Activated CD8-positive, alpha-beta T cell treated with anti-CD3 and anti-CD28 coated beads, Interleukin-2, amount 10 ng/mL, durations not matched to agents 7 days and 5 days (primary cell): ENCODE measurements at regions not wholly inside any gene's neighbourhood (a gene's known extent, or its start where the extent isn't known, plus 50 kb on each side); places are given as distances from the start of the nearest gene placed in this dataset.
A peak's percentile ranks its signal among the peaks of the same experiment; 100 is the strongest.

Experiments
- ATAC-seq: fragments of 150-1000 bp; cut with Tn5 transposase; one replicate; pipeline ENCODE4 v1.10.0; 2021; ENCODE audit warnings: moderate library complexity
- CTCF ChIA-PET: fragments of 350-600 bp; sonication (Branson Sonifier 250); formaldehyde crosslinking; loops from one replicate; lab custom pipeline; 2021; ENCODE audit warnings: antibody characterized with exemption; lab: Charles Lee
- POLR2A ChIA-PET: fragments of 350-600 bp; sonication (Branson Sonifier 250); formaldehyde crosslinking; loops from one replicate; lab custom pipeline; 2021; ENCODE audit warnings: antibody characterized with exemption; lab: Charles Lee
- DNase-seq: peaks from one replicate; pipeline ENCODE4 v3.0.0-alpha.2; 2020
- H3K27ac Mint-ChIP-seq: one replicate; pipeline ENCODE4 v1.8.0; 2021; ENCODE audit warnings: mild to moderate bottlenecking, mixed read lengths
- H3K27me3 Mint-ChIP-seq: one replicate; pipeline ENCODE4 v1.8.0; 2021; ENCODE audit warnings: low read depth, mixed read lengths
- H3K36me3 Mint-ChIP-seq: one replicate; pipeline ENCODE4 v1.8.0; 2021; ENCODE audit warnings: low read depth, mixed read lengths
- H3K4me1 Mint-ChIP-seq: one replicate; pipeline ENCODE4 v1.8.0; 2021; ENCODE audit warnings: low read depth, mixed read lengths
- H3K4me3 Mint-ChIP-seq: one replicate; pipeline ENCODE4 v1.8.0; 2021; ENCODE audit warnings: mild to moderate bottlenecking, mixed read lengths
- H3K9me3 Mint-ChIP-seq: one replicate; pipeline ENCODE4 v1.8.0; 2022; ENCODE audit warnings: mixed read lengths; ENCODE audit not compliant: insufficient read depth

DNA sequence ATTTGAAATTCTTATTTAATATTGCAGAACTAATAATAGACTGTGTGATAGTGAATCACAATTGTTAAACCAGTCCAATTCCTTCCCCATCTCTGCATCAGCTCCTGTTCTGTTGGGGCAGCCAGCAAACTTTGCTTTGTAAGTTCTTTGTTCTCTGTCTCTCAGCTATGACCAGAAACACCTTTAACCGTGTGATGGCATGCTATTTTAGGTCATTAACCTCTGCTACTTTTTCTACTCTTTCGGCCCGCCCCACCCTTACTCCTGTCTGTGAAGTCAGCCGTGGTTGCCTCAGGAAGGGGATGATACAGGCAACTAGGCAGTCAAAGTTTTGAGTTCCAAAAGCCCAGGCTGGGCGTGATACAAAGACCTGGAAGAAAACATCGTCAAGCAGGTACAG is 51.3 kb upstream of the EGFL6 start:
- ATAC-seq: no peak
- Mint-ChIP-seq H3K4me1 (no peaks in the 10 kb centered on the region), H3K9me3 (no peaks in the 10 kb centered on the region), H3K36me3 (no peaks in the 10 kb centered on the region), H3K27me3 (no peaks in the 10 kb centered on the region), H3K4me3 (no peak overlapping the region), H3K27ac (no peak overlapping the region)
- POLR2A ChIA-PET: no interaction called here
- CTCF ChIA-PET: no interaction called here
- DNase-seq: no peak

DNA sequence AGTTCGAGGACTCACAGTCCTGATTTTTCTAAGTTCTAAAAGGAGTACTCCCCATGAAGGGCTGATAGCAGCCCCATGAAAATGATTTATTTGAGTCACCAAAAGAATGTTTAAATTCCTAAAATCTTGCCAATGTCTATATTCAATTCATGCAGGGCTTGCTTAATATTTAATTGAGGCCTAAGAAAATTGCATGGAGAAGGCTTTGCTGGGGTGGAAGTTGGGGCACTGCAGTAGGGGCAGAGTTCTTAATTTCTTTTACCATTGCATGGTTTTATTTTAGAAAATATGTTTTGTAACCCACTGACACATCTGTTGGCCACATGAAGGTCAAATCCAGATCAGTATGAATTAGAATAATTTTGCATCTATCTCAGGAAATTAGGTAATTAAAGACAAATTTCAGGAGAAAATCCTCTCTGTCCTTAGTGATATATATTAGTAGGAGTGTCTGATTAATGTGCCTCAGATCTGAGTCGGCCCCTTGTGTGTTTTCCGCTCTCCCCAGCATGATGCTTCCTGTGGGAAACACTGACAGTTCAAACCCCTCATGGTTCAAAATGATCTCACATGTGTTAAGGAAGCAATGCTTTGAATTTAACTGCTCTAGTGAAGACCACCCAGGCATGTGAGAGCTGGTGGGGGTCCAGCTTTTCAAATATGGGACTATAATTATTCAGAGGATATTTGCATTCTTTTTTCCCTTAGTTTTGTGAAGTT is 54.0 kb upstream of the EGFL6 start:
- POLR2A ChIA-PET: no interaction called here
- DNase-seq: no peak
- H3K27ac Mint-ChIP-seq: no peak overlapping the region
- no peaks in the 10 kb centered on the region for H3K36me3 Mint-ChIP-seq
- no peaks in the 10 kb centered on the region for H3K27me3 Mint-ChIP-seq
- H3K4me3 Mint-ChIP-seq: no peak overlapping the region
- CTCF ChIA-PET: interaction anchor here (0.9 kb wide), 1 partner anchor 130 kb away, joined by 4 read pairs; no protein-coding TSS in a partner anchor
- H3K9me3 Mint-ChIP-seq: no peaks in the 10 kb centered on the region
- ATAC-seq: no peak
- H3K4me1 Mint-ChIP-seq: peaks cover 4% of the 10 kb centered on the region

DNA sequence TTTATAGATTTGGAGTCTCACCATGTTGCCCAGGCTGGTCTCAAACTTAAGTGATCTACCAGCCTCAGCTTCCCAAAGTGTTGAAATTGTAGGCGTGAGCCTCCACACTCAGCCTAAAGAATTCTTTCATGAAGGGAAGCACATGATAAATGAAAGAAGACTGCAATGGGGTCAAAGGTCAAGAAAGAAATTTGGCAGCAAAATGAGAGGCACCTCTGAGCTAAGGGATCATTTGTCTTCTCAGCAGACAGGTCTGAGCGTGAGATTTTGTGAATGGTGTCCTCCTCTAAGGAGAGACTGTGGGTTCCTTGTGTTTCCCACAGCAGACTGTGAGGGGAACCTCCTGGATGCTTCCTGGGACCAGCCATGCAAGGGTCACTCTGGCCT is 57.5 kb upstream of the EGFL6 start:
- DNase-seq (no peak), ATAC-seq (no peak)
- ChIA-PET POLR2A (no interaction called here), CTCF (interaction anchor here (0.6 to 1.9 kb wide), 2 partner anchors 121 to 134 kb away, joined by 3 to 12 read pairs; no protein-coding TSS in a partner anchor)
- Mint-ChIP-seq H3K4me1 (peaks cover 4% of the 10 kb centered on the region), H3K9me3 (no peaks in the 10 kb centered on the region), H3K36me3 (no peaks in the 10 kb centered on the region), H3K4me3 (no peak overlapping the region), H3K27me3 (no peaks in the 10 kb centered on the region), H3K27ac (no peak overlapping the region)

DNA sequence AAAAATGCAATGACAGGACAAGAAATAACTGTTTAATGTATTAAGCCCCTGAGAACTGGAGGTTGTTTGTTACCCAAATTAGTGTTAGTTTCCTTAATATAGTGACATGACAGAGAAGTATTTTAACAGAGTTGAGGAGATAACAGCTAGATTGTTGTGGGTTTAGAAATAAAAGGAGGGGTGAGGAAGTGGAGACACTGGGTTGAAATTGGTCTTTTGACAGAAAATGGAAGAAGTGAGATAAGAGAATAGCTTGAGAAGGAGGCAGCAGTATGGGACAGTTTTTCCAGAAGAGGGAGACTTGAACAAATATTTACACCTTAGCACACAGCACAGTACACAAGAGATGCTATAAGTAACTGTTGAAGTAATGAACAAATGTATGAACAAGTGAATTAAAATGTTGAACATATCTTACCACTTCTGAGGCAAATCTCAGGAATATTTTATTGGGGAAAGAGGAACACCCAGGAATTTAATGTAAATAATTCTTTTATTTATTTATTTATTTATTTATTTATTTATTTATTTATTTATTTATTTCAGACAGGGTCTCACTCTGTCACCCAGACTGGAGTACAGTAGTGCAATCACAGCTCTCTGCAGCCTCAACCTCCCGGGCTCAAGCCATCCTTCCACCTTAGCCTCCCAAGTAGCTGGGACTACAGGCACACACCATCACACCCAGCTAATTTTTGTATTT is 58.0 kb upstream of the EGFL6 start:
- no peak overlapping the region for H3K27ac Mint-ChIP-seq
- ATAC-seq (no peak), DNase-seq (no peak)
- ChIA-PET POLR2A (no interaction called here), CTCF (interaction anchor here (0.6 to 1.9 kb wide), 2 partner anchors 121 to 135 kb away, joined by 3 to 12 read pairs; no protein-coding TSS in a partner anchor)
- no peaks in the 10 kb centered on the region for H3K36me3 Mint-ChIP-seq
- H3K27me3 Mint-ChIP-seq: no peaks in the 10 kb centered on the region
- H3K4me3 Mint-ChIP-seq: no peak overlapping the region
- peaks cover 4% of the 10 kb centered on the region for H3K4me1 Mint-ChIP-seq
- no peaks in the 10 kb centered on the region for H3K9me3 Mint-ChIP-seq

DNA sequence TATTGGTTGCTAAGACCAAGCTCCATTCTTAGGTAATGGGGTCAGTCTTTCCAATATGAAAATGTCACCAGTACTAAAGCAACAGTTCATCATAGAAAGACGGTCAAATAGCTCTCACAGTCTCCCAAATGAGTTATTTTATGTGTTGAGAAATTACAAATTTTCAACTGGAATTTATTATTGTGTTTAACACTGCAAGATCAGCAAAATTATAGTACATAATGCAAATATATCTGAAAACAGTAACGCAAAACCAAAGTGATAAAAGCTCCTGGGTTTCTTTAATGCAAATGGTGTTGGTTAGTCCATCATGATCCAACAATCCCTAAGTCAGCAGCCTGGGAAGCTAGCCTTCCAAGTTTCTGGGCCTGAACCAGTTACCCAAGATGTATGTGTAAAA is 61.5 kb upstream of the EGFL6 start:
- Mint-ChIP-seq H3K4me3 (no peak overlapping the region), H3K27me3 (no peaks in the 10 kb centered on the region), H3K36me3 (no peaks in the 10 kb centered on the region), H3K9me3 (no peaks in the 10 kb centered on the region), H3K27ac (no peak overlapping the region), H3K4me1 (peaks cover 4% of the 10 kb centered on the region)
- no peak for DNase-seq
- no peak for ATAC-seq
- ChIA-PET CTCF (interaction anchor here (0.9 to 2.7 kb wide), 9 partner anchors 10 to 524 kb away, joined by 3 to 50 read pairs (median 3); no protein-coding TSS in a partner anchor), POLR2A (no interaction called here)

DNA sequence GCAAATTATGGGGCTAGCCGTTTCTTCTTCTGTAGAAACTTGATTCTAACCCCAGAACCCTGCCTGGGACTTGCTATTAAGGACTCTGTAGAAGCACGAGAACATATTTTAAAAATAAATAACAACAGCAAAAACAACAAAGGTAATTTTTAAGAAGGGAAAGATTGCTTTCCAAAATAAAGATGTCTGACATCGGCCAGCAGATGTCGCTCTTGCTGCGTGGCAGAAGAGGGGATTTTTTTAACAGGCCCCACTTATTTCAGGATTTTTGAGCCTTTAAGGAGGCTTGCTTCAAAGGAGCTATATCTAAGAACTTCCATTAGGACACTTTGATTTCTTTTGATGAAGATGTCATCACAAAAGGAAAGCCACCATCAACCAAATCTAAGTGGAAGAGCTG is 62.8 kb upstream of the EGFL6 start:
- CTCF ChIA-PET: interaction anchor here (0.6 to 2.7 kb wide), 32 partner anchors 9 to 529 kb away, joined by 3 to 50 read pairs (median 3); partner anchors contain the start of genes GEMIN8 and RAB9A
- peaks cover 8% of the 10 kb centered on the region for H3K4me1 Mint-ChIP-seq
- DNase-seq: peak; percentile 61
- no peak for ATAC-seq
- no peaks in the 10 kb centered on the region for H3K36me3 Mint-ChIP-seq
- POLR2A ChIA-PET: no interaction called here
- H3K4me3 Mint-ChIP-seq: no peak overlapping the region
- H3K27me3 Mint-ChIP-seq: no peaks in the 10 kb centered on the region
- no peaks in the 10 kb centered on the region for H3K9me3 Mint-ChIP-seq
- no peak overlapping the region for H3K27ac Mint-ChIP-seq

DNA sequence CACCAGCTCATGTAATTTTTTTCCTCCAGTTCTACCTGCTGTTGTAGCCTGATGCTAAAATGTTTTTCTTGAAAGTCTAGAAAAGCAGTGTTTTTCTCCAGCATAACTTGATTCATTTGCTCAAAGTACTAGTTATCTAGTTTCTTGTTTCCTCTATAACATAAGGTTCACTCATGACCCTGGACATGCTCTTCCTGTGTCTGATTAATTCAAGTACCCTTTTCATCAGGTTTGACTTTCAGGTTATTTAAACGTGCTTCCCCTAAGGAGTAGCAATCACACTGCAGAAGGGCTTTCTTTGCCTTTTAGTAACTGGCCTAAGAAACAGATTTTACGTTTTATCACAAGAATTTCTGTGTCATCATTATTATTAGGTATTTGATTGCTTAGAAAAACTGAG is 66.8 kb upstream of the EGFL6 start:
- Mint-ChIP-seq H3K4me3 (no peak overlapping the region), H3K9me3 (no peaks in the 10 kb centered on the region), H3K27ac (no peak overlapping the region), H3K4me1 (peaks cover 4% of the 10 kb centered on the region), H3K36me3 (no peaks in the 10 kb centered on the region), H3K27me3 (no peaks in the 10 kb centered on the region)
- DNase-seq (no peak), ATAC-seq (no peak)
- ChIA-PET POLR2A (no interaction called here), CTCF (interaction anchor here (1.5 kb wide), 1 partner anchor 556 kb away, joined by 3 read pairs; no protein-coding TSS in a partner anchor)

DNA sequence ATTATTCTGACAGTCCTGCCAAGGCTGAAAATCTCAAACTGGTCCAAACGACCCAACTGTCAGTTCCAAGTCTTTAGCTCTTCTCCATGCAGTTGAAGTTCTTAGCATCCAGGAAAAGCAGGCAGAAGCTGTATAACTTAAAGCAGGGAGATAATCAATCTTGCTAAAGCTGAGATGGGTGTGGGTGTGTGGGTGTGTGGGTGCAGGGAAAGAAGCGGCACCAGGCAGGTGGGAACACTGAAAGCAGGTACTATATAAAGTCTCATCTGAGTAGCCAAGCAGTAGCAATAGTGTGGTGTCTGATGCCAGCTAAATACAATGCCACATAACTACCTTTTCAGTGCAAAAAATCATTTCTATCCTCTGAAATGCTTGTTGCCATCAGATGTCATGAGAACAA is 69.7 kb upstream of the EGFL6 start:
- ChIA-PET POLR2A (no interaction called here), CTCF (interaction anchor here (0.8 to 1.2 kb wide), 2 partner anchors 12 to 147 kb away, joined by 3 read pairs; no protein-coding TSS in a partner anchor)
- Mint-ChIP-seq H3K4me1 (peaks cover 4% of the 10 kb centered on the region), H3K9me3 (no peaks in the 10 kb centered on the region), H3K27me3 (no peaks in the 10 kb centered on the region), H3K36me3 (no peaks in the 10 kb centered on the region), H3K4me3 (no peak overlapping the region), H3K27ac (no peak overlapping the region)
- ATAC-seq (no peak), DNase-seq (no peak)

DNA sequence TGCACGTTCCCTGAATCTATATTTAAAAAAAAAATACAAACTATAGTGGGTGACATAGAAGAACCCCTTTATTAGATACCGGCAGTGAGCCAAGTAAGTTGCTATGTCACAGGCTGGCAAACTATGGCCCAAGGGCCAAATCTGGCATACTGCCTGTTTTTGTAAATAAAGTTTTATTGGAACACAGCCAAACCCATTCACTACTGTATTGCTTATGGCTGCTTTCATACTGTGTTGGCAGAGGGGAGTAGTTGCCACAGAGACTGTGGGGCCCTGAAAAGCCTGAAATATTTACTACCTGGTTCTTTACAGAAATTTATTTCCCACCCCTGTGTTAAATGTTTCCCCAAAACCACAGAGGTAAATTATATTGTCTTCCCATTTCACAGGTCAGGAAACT is 71.2 kb upstream of the EGFL6 start:
- ChIA-PET CTCF (interaction anchor here (1.5 kb wide), 1 partner anchor 9 kb away, joined by 3 read pairs; no protein-coding TSS in a partner anchor), POLR2A (interaction anchor here (0.6 kb wide), 1 partner anchor 320 kb away, joined by 3 read pairs; no protein-coding TSS in a partner anchor)
- Mint-ChIP-seq H3K27me3 (no peaks in the 10 kb centered on the region), H3K27ac (no peak overlapping the region), H3K4me1 (peaks cover 9% of the 10 kb centered on the region), H3K4me3 (no peak overlapping the region), H3K36me3 (no peaks in the 10 kb centered on the region), H3K9me3 (no peaks in the 10 kb centered on the region)
- ATAC-seq (no peak), DNase-seq (no peak)

DNA sequence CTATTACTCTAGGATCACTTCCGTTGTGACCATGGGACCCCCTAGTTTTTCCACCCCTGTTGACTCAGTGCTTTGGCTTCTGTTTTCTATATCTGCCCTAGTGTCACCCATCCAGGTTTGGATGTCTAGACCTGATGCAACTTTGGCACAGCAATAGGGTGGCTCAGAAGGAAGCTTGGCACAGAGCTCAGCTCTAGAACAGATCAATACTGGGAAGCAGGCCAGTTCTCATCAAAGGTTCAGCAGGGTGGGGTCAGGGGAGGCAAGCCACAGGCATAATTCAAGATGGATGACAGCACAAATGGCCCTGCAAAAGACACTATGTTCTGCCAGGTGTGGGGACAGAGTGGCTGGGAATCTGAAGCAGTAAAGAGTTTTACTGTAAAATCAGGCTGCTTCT is 74.2 kb upstream of the EGFL6 start:
- ATAC-seq: no peak
- DNase-seq: no peak
- Mint-ChIP-seq H3K27ac (no peak overlapping the region), H3K36me3 (no peaks in the 10 kb centered on the region), H3K4me3 (no peak overlapping the region), H3K4me1 (peaks cover 5% of the 10 kb centered on the region), H3K9me3 (no peaks in the 10 kb centered on the region), H3K27me3 (no peaks in the 10 kb centered on the region)
- ChIA-PET POLR2A (no interaction called here), CTCF (interaction anchor here (0.9 to 1.0 kb wide), 2 partner anchors 12 to 549 kb away, joined by 3 read pairs; no protein-coding TSS in a partner anchor)

DNA sequence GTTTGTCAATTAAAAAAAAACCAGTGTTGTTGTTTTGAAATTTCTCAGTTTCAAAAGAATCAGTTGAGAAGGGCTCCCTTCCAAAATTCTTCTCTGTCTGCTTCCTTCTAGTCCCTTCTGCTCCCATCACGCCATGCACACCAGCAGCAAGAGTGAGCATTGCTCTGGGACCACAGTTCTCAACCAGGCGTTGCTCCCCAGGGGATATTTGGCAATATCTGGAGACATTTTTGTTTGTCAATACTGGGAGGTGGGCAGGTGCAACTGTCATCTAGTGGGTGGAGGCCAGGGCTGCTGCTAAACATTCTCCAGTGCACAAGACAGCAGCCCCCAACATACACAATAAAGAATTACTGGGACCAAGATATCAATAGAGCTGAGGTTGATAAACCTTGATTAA is 74.8 kb upstream of the EGFL6 start:
- DNase-seq (no peak), ATAC-seq (no peak)
- Mint-ChIP-seq H3K27me3 (no peaks in the 10 kb centered on the region), H3K9me3 (no peaks in the 10 kb centered on the region), H3K4me3 (no peak overlapping the region), H3K36me3 (no peaks in the 10 kb centered on the region), H3K27ac (no peak overlapping the region), H3K4me1 (peaks cover 5% of the 10 kb centered on the region)
- ChIA-PET POLR2A (no interaction called here), CTCF (interaction anchor here (1.0 kb wide), 1 partner anchor 12 kb away, joined by 3 read pairs; no protein-coding TSS in a partner anchor)

DNA sequence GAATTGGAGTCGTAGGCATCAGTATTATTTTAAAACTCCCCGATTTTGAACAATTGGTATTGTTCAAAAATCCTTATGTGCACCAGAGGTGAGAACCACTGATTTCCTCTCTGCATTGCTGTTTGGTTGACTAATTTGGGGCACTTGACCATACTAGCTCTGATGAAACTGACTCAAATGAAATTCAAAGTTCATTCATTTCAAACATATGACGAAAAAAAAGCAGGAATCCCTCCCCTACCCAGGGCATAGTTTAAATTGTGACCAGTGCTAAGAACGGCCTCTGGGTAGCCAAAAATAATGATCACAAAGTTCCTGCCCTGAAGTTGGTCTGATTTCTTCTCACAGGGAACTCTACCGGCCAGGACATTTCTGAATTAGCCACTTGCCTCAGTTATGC is 75.7 kb upstream of the EGFL6 start:
- CTCF ChIA-PET: interaction anchor here (1.5 kb wide), 1 partner anchor 13 kb away, joined by 4 read pairs; no protein-coding TSS in a partner anchor
- Mint-ChIP-seq H3K4me1 (peaks cover 5% of the 10 kb centered on the region), H3K36me3 (no peaks in the 10 kb centered on the region), H3K4me3 (no peak overlapping the region), H3K27ac (no peak overlapping the region), H3K9me3 (no peaks in the 10 kb centered on the region), H3K27me3 (no peaks in the 10 kb centered on the region)
- POLR2A ChIA-PET: no interaction called here
- DNase-seq: no peak
- no peak for ATAC-seq
